Loucy (cell line): ENCODE measurements at regions not wholly inside any gene's neighbourhood (a gene's known extent, or its start where the extent isn't known, plus 50 kb on each side); places are given as distances from the start of the nearest gene placed in this dataset.

Experiments
- EZH2phosphoT487 ChIP-seq: fragments of 200-600 bp; IDR thresholded peaks from 2 replicates; pipeline ENCODE4 v1.6.1; 2018; ENCODE audit warnings: antibody characterized with exemption, mild to moderate bottlenecking, moderate library complexity, borderline replicate concordance
- TF ChIP-seq, protein P1 (sequence below): fragments of 200-600 bp; sonication (generic); conservative IDR thresholded peaks from 2 replicates; pipeline ENCODE4 v1.5.1; 2014; ENCODE audit warnings: mild to moderate bottlenecking, antibody characterized with exemption, low read length

GRCh38 chr2:114123925-114124324, 234.0 kb downstream of the ACTR3 start:
- TF ChIP-seq, protein P1, sequence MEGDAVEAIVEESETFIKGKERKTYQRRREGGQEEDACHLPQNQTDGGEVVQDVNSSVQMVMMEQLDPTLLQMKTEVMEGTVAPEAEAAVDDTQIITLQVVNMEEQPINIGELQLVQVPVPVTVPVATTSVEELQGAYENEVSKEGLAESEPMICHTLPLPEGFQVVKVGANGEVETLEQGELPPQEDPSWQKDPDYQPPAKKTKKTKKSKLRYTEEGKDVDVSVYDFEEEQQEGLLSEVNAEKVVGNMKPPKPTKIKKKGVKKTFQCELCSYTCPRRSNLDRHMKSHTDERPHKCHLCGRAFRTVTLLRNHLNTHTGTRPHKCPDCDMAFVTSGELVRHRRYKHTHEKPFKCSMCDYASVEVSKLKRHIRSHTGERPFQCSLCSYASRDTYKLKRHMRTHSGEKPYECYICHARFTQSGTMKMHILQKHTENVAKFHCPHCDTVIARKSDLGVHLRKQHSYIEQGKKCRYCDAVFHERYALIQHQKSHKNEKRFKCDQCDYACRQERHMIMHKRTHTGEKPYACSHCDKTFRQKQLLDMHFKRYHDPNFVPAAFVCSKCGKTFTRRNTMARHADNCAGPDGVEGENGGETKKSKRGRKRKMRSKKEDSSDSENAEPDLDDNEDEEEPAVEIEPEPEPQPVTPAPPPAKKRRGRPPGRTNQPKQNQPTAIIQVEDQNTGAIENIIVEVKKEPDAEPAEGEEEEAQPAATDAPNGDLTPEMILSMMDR, result no peak
- no peak for TF ChIP-seq EZH2phosphoT487
